PFSK-1 (cell line): ENCODE measurements at regions not wholly inside any gene's neighbourhood (a gene's known extent, or its start where the extent isn't known, plus 50 kb on each side); places are given as distances from the start of the nearest gene placed in this dataset.

Experiments used
- POLR2AphosphoS5 ChIP-seq: IDR thresholded peaks from 2 replicates; pipeline ENCODE4 v1.6.1; 2012; ENCODE audit warnings: low read depth, mild to moderate bottlenecking, control low read depth, low read length, moderate library complexity
- TAF1 ChIP-seq: IDR thresholded peaks from 2 replicates; pipeline ENCODE4 v1.6.1; 2012; ENCODE audit warnings: low read length, control low read depth, borderline replicate concordance; ENCODE audit not compliant: insufficient read depth

DNA sequence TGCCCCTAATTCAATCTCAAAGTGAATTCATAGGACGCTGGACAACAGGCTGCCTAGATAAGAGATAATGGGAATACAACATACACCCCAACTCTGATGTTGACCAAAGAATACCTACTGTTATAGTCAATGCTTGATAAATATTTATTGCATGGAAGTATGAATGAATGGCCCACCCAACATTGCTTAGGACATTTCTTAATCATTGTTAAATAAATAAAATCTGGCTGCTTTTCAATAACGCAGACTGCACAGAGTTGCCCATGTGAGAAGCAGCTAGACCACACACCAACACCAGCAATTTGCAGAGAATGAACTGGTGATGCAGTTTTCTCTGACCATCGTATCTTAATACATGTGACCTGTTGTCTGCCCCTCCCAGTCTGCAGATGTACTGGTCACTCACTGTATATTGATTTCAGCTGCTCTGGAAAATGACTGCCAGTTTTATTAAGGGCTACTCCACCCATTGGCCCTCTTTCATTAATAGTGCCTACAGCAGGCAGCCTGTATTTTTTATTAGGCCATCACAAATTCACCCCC, 236.2 kb upstream of the WWC1 start:
- TF ChIP-seq POLR2AphosphoS5: no peak
- TF ChIP-seq TAF1: no peak
